SK-N-DZ (cell line): ENCODE measurements at regions not wholly inside any gene's neighbourhood (a gene's known extent, or its start where the extent isn't known, plus 50 kb on each side); places are given as distances from the start of the nearest gene placed in this dataset.

Source experiments
- DNase-seq: peaks from one replicate; pipeline ENCODE4 v3.0.0-alpha.2; 2015; ENCODE audit warnings: low spot score

DNA sequence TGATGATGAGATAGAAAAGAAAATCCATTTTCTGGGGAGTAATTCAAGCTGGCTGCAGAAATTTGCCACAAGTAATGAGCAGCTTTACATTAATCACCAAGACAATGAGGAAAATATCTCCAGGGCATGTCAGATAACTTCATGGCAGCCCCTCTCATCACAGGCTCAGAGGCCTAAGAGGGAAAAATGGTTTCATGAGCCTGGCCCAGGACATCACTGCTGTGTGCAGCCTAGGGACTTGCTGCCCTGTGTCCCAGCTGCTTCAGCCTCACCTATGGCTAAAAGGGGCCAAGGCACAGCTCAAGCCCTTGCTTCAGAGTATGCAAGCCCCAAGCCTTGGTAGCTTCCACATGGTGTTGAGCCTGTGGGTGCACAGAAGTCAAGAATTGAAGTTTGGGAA lies 161.7 kb downstream of the OPA1 start:
- DNase-seq = no peak

- no peak for DNase-seq
These were observed 163.5 kb downstream of the OPA1 start for GRCh38 chr3:193756536-193756935.

DNA sequence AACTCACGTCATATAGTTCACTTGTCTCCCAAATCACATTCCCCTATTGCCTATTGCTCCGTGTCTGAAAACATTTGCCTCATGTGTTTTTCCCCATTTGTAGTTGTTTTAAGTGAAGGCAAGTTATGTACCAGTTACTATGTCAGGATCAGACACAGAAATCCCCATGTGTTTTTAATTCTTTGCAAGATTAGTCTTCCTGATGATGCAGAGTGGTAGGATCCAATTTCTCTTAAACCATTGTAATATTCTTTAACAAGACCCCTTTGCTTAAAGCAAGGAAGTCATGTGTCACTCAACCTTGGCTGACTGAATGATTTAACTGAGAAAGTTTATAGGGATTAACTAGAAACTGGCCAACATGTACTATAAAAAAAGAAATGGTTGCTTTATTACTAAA lies 164.4 kb downstream of the OPA1 start:
- no peak for DNase-seq

- DNase-seq = no peak
These were observed 169.0 kb downstream of the OPA1 start for GRCh38 chr3:193761969-193762368.

- DNase-seq = no peak
These were observed 169.6 kb downstream of the OPA1 start for GRCh38 chr3:193762657-193763056.

DNA sequence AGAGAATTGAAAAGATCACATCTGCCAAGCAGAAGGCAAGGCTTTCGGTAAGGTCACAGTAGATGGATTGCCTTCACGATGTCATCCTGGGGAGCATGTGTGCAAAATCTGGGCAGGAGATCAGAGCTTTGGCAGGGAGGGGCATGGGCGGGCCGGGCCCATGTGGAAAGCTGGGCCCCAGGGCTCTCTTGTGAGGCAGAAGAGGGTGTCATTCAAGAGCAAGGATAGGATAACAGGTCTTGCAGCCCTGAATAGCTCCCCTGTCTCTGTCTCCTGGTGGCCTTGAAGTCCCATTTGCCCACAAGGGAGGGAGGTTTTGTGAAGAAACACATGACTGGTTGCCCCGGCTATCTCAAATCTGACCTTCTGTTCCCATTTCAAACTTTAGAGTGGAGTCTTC lies 172.0 kb downstream of the OPA1 start:
- no peak for DNase-seq

DNA sequence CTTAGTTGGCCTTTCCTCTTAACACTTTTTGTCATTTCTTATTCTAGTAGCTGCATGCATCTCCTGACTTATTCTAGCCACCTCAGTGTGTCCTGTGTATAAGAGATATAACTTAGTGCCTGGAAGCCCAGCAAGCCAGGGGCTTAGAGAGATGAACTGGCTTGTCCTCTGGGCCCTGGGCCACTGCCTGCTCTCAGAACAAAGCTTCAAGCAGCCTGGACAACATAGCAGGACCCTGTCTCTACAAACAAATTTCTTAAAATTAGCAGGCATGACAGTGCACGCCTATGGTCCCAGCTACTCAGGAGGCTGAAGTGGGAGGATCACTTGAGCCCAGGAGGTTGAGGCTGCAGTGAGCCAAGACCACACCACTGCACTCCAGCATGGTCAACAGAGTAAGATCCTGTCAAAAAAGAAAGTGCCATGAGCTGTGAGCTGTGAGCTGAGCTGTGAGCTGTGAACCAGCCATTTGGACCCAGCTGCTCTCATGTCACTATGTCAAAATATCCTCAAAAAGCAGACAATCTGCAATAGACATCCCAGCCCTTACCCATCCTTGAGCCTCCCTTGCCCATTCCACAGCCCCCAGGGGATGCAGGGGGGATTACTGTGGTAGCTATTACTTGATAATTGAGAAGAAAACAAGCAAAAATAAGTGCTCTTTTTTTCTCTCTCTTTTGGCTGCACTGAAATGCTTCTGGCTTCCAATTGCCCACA lies 174.5 kb downstream of the OPA1 start:
- no peak for DNase-seq

GRCh38 chr3:193768070-193768394 lies 175.0 kb downstream of the OPA1 start:
- DNase-seq = no peak

- DNase-seq = no peak
These were observed 176.4 kb downstream of the OPA1 start for GRCh38 chr3:193769437-193769836.

- DNase-seq = no peak
These were observed 178.1 kb downstream of the OPA1 start for GRCh38 chr3:193771011-193771652.

DNA sequence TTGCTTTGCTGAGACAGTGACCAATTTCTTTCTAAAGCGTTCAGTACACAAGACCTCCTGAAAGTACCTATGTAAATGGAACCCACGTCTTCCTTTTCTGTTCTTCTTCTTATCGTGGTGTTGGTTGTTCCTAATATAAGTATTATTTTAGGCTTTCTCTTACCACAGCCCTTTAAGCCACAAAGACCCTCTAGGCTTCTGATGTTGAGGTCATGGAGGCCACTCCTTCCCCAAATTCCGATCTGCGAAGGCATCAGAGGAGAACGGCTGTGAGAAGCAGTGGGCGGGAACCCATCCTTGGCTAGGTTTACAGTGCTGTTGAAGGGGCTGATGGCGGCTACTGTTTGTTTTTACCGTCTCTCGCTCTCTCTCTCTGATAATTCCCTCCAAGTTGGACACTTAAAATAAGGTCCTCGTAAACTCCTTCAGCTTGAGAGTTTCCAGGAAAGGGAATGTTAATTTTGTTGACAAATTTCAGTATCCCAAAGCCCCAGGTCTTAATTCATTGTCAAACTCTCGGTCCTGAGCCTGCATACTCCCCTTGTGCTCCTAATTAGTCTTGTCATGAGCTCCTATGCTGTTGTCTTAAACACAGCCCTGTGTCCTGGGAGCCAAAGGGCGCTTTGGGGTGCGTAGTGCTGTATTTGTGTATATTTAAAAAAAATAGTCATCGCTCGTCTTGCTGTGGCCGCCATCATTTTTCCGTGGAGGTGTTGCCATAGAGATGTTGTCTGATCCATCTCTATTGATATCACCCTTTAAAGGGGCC lies 178.8 kb downstream of the OPA1 start:
- DNase-seq = no peak

DNA sequence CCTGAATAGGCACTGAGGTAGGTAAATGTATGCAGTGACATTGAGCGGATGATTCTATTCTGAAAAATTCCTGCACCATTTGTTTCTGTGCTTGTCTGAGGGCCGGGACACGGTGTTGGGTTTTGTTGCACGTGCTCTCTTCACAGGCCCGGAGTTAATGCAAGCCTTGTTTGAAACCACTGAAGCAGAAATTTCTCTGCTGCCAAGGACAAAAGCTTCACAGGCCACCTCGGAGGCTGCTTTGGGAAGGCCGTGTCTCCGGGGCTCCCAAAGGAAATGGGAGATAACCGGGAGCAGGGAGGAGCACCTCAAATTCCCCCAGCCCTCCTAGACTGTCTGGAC lies 179.4 kb downstream of the OPA1 start:
- no peak for DNase-seq

GRCh38 chr3:193773266-193774220 lies 180.5 kb downstream of the OPA1 start:
- DNase-seq = no peak

GRCh38 chr3:193774272-193774915 lies 181.4 kb downstream of the OPA1 start:
- no peak for DNase-seq

GRCh38 chr3:193774916-193775285 lies 181.9 kb downstream of the OPA1 start:
- no peak for DNase-seq

- no peak for DNase-seq
These were observed 182.5 kb downstream of the OPA1 start for GRCh38 chr3:193775421-193776077.

DNA sequence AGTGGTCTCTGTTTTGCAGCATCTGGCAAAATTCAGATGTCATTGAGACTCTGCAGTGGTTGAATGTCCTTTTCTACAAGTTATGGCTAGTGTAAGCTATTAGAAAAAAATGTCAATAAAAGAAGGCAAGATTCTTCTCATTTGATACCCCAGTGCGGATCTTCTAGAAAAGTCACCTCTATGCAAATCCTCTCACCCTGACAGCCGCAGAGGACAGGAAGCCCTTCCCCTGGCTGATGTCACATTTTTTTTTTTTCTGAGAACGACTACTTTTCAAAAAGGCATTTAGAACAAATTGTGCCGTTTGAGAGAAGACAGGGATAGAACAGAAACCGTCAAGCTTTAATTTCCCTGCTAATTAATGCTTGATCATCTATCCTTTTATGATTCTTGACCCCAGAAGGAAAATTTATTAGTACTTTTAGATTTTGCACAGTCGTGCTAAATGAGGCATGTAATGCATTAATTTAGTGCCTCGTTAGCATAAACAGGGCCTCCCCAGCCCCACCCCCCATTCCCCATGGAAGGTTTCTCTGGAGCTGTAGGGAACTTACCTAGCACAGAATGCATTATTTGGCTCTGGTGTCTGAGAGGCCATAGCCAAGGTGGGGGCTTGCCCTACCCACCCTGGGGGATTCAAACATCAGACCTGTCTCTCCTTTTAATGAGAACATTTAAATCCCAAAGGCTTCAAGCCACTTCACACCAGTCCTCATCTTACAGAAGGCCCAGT lies 183.8 kb downstream of the OPA1 start:
- no peak for DNase-seq

DNA sequence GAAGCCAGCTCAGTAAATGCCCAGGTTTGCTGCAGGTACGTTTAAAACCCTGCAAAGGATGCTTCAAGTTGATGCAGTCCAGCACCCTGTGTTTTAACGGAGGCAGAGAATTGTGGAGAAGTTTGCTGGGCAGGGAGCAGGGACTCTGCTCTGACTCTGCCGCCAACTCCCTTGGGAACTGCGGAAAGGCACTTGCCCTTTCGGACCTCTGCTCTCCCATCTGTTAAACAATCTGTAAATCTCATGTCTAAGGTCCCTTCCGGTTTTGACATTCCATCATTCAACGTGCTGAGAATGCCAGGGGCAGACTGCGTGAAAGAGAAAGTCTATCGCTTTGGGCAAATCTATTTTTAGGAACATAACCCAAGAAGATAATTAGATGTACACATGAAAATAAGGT lies 184.5 kb downstream of the OPA1 start:
- peak; percentile 34 for DNase-seq

DNA sequence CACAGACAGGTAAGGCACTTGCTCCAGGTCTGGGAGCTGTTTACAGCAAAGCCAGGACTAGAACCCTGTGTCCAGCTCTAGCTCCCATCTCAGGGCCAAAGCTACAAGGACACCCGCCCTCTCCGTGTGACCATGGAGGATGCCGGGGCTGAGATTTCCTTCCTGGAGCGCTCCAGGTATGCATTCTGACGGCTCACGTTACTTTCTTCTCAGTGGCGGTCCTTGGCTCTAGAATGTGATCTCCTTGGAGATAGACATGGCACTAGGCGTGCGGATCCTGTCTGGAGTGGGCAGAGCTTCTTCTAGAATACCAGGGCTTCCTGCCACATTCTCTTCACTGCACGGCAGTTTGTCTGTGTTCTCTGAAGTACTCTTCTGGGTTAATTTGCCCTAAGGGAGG lies 185.7 kb downstream of the OPA1 start:
- DNase-seq = no peak

DNA sequence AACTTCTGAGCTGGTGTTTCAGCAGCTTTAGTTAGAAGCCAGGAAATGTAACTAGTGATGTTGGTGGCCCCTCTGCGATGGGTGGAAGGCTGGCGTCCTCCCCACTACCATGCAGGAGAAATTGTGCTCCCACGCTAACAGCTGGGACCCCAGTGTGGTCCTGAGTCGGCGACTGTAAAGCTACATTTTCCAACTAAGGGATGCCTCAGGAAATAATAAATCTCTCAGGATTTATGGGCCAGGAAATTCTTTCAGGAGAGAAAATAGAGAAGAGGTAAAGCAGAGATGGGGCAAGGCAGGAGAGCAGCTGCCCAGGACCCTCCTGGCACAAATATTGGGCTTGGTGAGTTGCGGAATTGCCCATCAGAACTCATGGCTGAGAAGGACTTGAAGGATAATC lies 186.9 kb downstream of the OPA1 start:
- DNase-seq = no peak
